ENCODE measurements at regions not wholly inside any gene's neighbourhood (a gene's known extent, or its start where the extent isn't known, plus 50 kb on each side); places are given as distances from the start of the nearest gene placed in this dataset.

- no peak for TF ChIP-seq CTCF (IDR thresholded peaks at IDR 0.05)
- TF ChIP-seq POLR2A (IDR thresholded peaks at IDR 0.05): no peak
Measured at GRCh38 chr13:104648291-104648690, 1582.1 kb upstream of the SLC10A2 start.

Measured in lower leg skin (tissue), 3 donors.